B cell (primary cell): ENCODE measurements at regions not wholly inside any gene's neighbourhood (a gene's known extent, or its start where the extent isn't known, plus 50 kb on each side); places are given as distances from the start of the nearest gene placed in this dataset.

Experiments used
- ATAC-seq: fragments of 200-7000 bp; cut with Tn5 transposase; one replicate; pipeline ENCODE4 v1.10.0; 2021; ENCODE audit warnings: low read depth, mild to moderate bottlenecking, moderate number of reproducible peaks, moderate library complexity
- CTCF ChIA-PET: fragments of 350-600 bp; sonication (Branson Sonifier 250); formaldehyde crosslinking; loops from one replicate; lab custom pipeline; 2021; ENCODE audit warnings: antibody characterized with exemption, inconsistent platforms; lab: Charles Lee
- POLR2A ChIA-PET: fragments of 350-600 bp; sonication (Branson Sonifier 250); formaldehyde crosslinking; loops from one replicate; lab custom pipeline; 2021; ENCODE audit warnings: antibody characterized with exemption; lab: Charles Lee
- DNase-seq: peaks from one replicate; pipeline ENCODE4 v3.0.0; 2013
- H2AFZ ChIP-seq: 2 replicates; pipeline ENCODE4 v1.6.1; 2012; ENCODE audit warnings: mild to moderate bottlenecking, low read depth, low read length; ENCODE audit not compliant: insufficient read depth, poor library complexity, severe bottlenecking
- H3K27ac ChIP-seq, 2 donors: 1 replicate in 1 of 2; 2 replicates in 1 of 2; pipeline ENCODE4 v1.5.1; 2012 to 2013; ENCODE audit warnings: low read length in 2 of 2, mild to moderate bottlenecking in 2 of 2, moderate library complexity in 1 of 2
- H3K27me3 ChIP-seq, 4 experiments: fragments of 200-600 bp in 1 of 4; sonication (generic) in 1 of 4; replicated peaks in 1 of 4; 1 replicate in 2 of 4; 2 replicates in 2 of 4; pipeline versions ENCODE4 v1.6.1 to v1.7.0; 2013 to 2016; ENCODE audit warnings: low read length in 3 of 4, mild to moderate bottlenecking in 2 of 4, mixed read lengths in 1 of 4, moderate library complexity in 1 of 4; ENCODE audit not compliant: insufficient read depth in 4 of 4, control insufficient read depth in 3 of 4; ENCODE audit errors: control extremely low read depth in 1 of 4
- H3K36me3 ChIP-seq, 2 experiments: replicated peaks in 1 of 2; 1 replicate in 1 of 2; 2 replicates in 1 of 2; pipeline versions ENCODE4 v1.6.1 to v1.7.1; 2013; ENCODE audit warnings: low read length in 1 of 2; ENCODE audit not compliant: insufficient read depth in 2 of 2, control insufficient read depth in 1 of 2; ENCODE audit errors: control extremely low read depth in 1 of 2, extremely low read depth in 1 of 2
- H3K4me1 ChIP-seq, 2 donors: fragments of 200-600 bp in 1 of 2; sonication (generic) in 1 of 2; 1 replicate in 1 of 2; 2 replicates in 1 of 2; pipeline versions ENCODE4 v1.5.1 to v1.6.1; 2013 to 2017; ENCODE audit warnings: low read length in 2 of 2; ENCODE audit not compliant: control insufficient read depth in 2 of 2, insufficient read depth in 2 of 2
- H3K4me2 ChIP-seq: replicated peaks from 2 replicates; pipeline ENCODE3; 2012; ENCODE audit warnings: mild to moderate bottlenecking, low read depth, low read length; ENCODE audit not compliant: poor library complexity, severe bottlenecking
- H3K4me3 ChIP-seq, 5 experiments: fragments of 200-600 bp in 1 of 5; sonication (generic) in 1 of 5; 1 replicate in 3 of 5; 2 replicates in 2 of 5; pipeline versions ENCODE4 v1.5.1 to v1.7.0; 2011 to 2016; ENCODE audit warnings: low read length in 4 of 5, mild to moderate bottlenecking in 4 of 5, low read depth in 2 of 5, control low read depth in 1 of 5, moderate library complexity in 1 of 5; ENCODE audit not compliant: insufficient read depth in 1 of 5; ENCODE audit errors: control extremely low read depth in 1 of 5, extremely low read depth in 1 of 5
- H3K79me2 ChIP-seq: fragments of 200-600 bp; sonication (generic); one replicate; pipeline ENCODE4 v1.6.0; 2016; ENCODE audit warnings: low read length; ENCODE audit not compliant: control insufficient read depth, insufficient read depth
- H3K9ac ChIP-seq: fragments of 200-600 bp; sonication (generic); 2 replicates; pipeline ENCODE4 v1.6.1; 2017; ENCODE audit warnings: mild to moderate bottlenecking, low read length, moderate library complexity
- H3K9me3 ChIP-seq, 3 donors: one replicate each; pipeline versions ENCODE4 v1.6.1 to v1.7.1; 2013; ENCODE audit warnings: low read length in 2 of 3; ENCODE audit not compliant: control insufficient read depth in 2 of 3, insufficient read depth in 1 of 3; ENCODE audit errors: control extremely low read depth in 1 of 3
- H4K20me1 ChIP-seq: 2 replicates; pipeline ENCODE4 v1.6.0; 2012; ENCODE audit warnings: mild to moderate bottlenecking, low read length; ENCODE audit not compliant: insufficient read depth, control insufficient read depth, poor library complexity, severe bottlenecking
- H3K27ac Mint-ChIP-seq: one replicate; pipeline ENCODE4 v1.8.0; 2021; ENCODE audit warnings: mixed read lengths
- H3K27me3 Mint-ChIP-seq: one replicate; pipeline ENCODE4 v1.8.0; 2021; ENCODE audit warnings: mixed read lengths
- H3K4me1 Mint-ChIP-seq: one replicate; pipeline ENCODE4 v1.8.0; 2021; ENCODE audit warnings: mixed read lengths
- H3K4me3 Mint-ChIP-seq: one replicate; pipeline ENCODE4 v1.8.0; 2021; ENCODE audit warnings: mixed read lengths
- H3K9me3 Mint-ChIP-seq: one replicate; pipeline ENCODE4 v1.8.0; 2022; ENCODE audit warnings: mixed read lengths; ENCODE audit not compliant: insufficient read depth
- CTCF ChIP-seq: fragments of 200-600 bp; IDR thresholded peaks from one replicate; pipeline ENCODE4 v1.8.0; 2022; ENCODE audit warnings: antibody characterized with exemption, mild to moderate bottlenecking
- EZH2 ChIP-seq: IDR thresholded peaks from 2 replicates; pipeline ENCODE4 v1.6.1; 2012; ENCODE audit warnings: borderline replicate concordance, low read depth, mild to moderate bottlenecking, moderate library complexity, low read length; ENCODE audit not compliant: insufficient read depth, poor library complexity, severe bottlenecking
- WGBS: methylation state at CpG from one replicate; pipeline ENCODE4 v1.1.5; 2013; ENCODE audit warnings: missing lambda C conversion rate; ENCODE audit not compliant: insufficient coverage; 5-methylcytosine and 5-hydroxymethylcytosine counted together
- intact Hi-C: fragments of 100-400 bp; cut with micrococcal nuclease; formaldehyde crosslinking; loops from one replicate; pipeline ENCODE4 v1.10.0; 2022

DNA sequence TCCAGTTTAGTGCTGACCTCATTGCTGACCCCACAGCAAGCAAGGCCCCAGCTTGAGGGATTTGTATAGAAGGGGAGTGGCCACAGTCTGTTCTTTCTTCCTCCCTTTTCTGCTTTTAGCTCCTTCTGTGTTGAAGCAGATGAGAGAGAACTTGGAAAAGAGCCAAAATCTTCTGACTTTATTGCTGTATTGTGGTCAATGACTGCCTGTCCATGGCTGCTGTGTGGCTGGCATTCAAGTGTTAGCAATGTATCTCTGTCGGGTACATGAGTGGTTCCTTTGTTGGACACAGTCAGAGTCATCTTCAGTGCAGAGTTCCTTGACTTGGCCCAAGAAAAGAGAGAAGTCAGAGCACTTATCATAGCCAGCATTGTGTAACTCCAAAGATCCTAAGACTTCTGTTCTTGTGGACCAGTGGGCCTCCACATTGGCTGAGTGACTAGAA lies 154.1 kb downstream of the LRRC70 start:
- no peaks in the 10 kb centered on the region for H3K27me3 Mint-ChIP-seq
- TF ChIP-seq CTCF (no peak), EZH2 (no peak)
- H3K4me1 Mint-ChIP-seq: no peaks in the 10 kb centered on the region
- intact Hi-C loops: no loop called here
- ChIA-PET CTCF (no interaction called here), POLR2A (no interaction called here)
- Histone ChIP-seq H3K79me2 (no peaks in the 10 kb centered on the region), H3K9ac (no peak overlapping the region), H3K36me3 (no peaks in the 10 kb centered on the region), H3K4me2 (no peak overlapping the region), H3K27ac (no peak overlapping the region), H2AFZ (no peak overlapping the region), H3K4me3 (no peak overlapping the region), H4K20me1 (no peaks in the 10 kb centered on the region), H3K27me3 (no peaks in the 10 kb centered on the region), H3K4me1 (no peaks in the 10 kb centered on the region), H3K9me3 (no peaks in the 10 kb centered on the region)
- 57% methylated on average over 1 of the region's 1 CpG for WGBS
- no peak for DNase-seq
- no peak for ATAC-seq
- no peak overlapping the region for H3K27ac Mint-ChIP-seq
- H3K9me3 Mint-ChIP-seq: no peaks in the 10 kb centered on the region
- no peak overlapping the region for H3K4me3 Mint-ChIP-seq

- H2AFZ ChIP-seq: no peak overlapping the region
- whole genome bisulfite sequencing: 37% methylated on average over 3 of the region's 3 CpGs
- intact Hi-C loops: no loop called here
- H3K9ac ChIP-seq: no peak overlapping the region
- H3K9me3 ChIP-seq: no peaks in the 10 kb centered on the region
- no peak for ATAC-seq
- no peak overlapping the region for H3K27ac Mint-ChIP-seq
- H3K4me2 ChIP-seq: no peak overlapping the region
- H4K20me1 ChIP-seq: no peaks in the 10 kb centered on the region
- H3K27ac ChIP-seq: no peak overlapping the region
- H3K4me1 Mint-ChIP-seq: no peaks in the 10 kb centered on the region
- ChIA-PET CTCF (no interaction called here), POLR2A (no interaction called here)
- DNase-seq: no peak
- no peaks in the 10 kb centered on the region for H3K79me2 ChIP-seq
- TF ChIP-seq CTCF (no peak), EZH2 (no peak)
- no peak overlapping the region for H3K4me3 Mint-ChIP-seq
- no peaks in the 10 kb centered on the region for H3K27me3 ChIP-seq
- no peak overlapping the region for H3K4me3 ChIP-seq
- H3K4me1 ChIP-seq: no peaks in the 10 kb centered on the region
- no peaks in the 10 kb centered on the region for H3K27me3 Mint-ChIP-seq
- H3K36me3 ChIP-seq: no peaks in the 10 kb centered on the region
- no peaks in the 10 kb centered on the region for H3K9me3 Mint-ChIP-seq
Measured at GRCh38 chr5:62731022-62731421, 152.4 kb downstream of the LRRC70 start.
